ENCODE measurements at regions not wholly inside any gene's neighbourhood (a gene's known extent, or its start where the extent isn't known, plus 50 kb on each side); places are given as distances from the start of the nearest gene placed in this dataset.

GRCh38 chr2:195559431-195559914 lies 97.6 kb upstream of the SLC39A10 start:
- TF ChIP-seq, protein P1, sequence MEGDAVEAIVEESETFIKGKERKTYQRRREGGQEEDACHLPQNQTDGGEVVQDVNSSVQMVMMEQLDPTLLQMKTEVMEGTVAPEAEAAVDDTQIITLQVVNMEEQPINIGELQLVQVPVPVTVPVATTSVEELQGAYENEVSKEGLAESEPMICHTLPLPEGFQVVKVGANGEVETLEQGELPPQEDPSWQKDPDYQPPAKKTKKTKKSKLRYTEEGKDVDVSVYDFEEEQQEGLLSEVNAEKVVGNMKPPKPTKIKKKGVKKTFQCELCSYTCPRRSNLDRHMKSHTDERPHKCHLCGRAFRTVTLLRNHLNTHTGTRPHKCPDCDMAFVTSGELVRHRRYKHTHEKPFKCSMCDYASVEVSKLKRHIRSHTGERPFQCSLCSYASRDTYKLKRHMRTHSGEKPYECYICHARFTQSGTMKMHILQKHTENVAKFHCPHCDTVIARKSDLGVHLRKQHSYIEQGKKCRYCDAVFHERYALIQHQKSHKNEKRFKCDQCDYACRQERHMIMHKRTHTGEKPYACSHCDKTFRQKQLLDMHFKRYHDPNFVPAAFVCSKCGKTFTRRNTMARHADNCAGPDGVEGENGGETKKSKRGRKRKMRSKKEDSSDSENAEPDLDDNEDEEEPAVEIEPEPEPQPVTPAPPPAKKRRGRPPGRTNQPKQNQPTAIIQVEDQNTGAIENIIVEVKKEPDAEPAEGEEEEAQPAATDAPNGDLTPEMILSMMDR (conservative IDR thresholded peaks at IDR 0.05; ENCODE audit: low read depth, low read length), result no peak
- no peak for TF ChIP-seq EZH2 (IDR thresholded peaks at IDR 0.05; ENCODE audit: borderline replicate concordance, low read depth, low read length, poor library complexity, severe bottlenecking)
